GM18951 (cell line): ENCODE measurements at regions not wholly inside any gene's neighbourhood (a gene's known extent, or its start where the extent isn't known, plus 50 kb on each side); places are given as distances from the start of the nearest gene placed in this dataset.

ENCODE experiments used
- POLR2A ChIP-seq: IDR thresholded peaks from 4 replicates; pipeline ENCODE4 v1.6.1; 2011; ENCODE audit warnings: mild to moderate bottlenecking; ENCODE audit not compliant: insufficient read length, insufficient read depth; ENCODE audit errors: extremely low read depth
- in situ Hi-C: fragments of 300-500 bp; cut with MboI; formaldehyde crosslinking; loops from one replicate; pipeline ENCODE4 v1.12.0; 2022; ENCODE audit warnings: low sequenced_read_pairs, mixed read lengths, inconsistent platforms; ENCODE audit not compliant: unreplicated experiment

- no peak for TF ChIP-seq POLR2A
- in situ Hi-C loops = no loop called here
Observed at GRCh38 chr7:25638590-25639244, 410.4 kb upstream of the NPVF start.

DNA sequence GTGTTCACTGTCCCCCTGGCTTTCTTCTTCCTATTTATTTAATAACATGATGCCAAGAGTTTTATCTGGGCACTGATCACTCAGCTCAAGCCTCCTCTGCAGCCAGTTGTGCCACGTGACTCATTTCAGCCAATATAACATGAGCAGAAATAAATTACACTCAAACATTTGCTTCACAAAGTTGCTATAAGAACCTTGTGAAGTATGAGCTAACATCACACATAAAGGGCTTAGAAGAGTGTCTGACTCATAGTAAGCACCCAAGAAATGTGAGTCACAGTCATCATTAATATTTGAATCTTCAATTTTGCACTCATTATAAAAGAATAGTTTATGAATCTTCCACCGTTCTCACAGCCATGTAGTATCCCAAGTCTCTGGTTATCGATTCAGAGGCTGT, 414.6 kb upstream of the NPVF start:
- in situ Hi-C loops = no loop called here
- TF ChIP-seq POLR2A = no peak

GRCh38 chr7:25643286-25643685, 415.0 kb upstream of the NPVF start:
- no peak for TF ChIP-seq POLR2A
- in situ Hi-C loops = no loop called here

DNA sequence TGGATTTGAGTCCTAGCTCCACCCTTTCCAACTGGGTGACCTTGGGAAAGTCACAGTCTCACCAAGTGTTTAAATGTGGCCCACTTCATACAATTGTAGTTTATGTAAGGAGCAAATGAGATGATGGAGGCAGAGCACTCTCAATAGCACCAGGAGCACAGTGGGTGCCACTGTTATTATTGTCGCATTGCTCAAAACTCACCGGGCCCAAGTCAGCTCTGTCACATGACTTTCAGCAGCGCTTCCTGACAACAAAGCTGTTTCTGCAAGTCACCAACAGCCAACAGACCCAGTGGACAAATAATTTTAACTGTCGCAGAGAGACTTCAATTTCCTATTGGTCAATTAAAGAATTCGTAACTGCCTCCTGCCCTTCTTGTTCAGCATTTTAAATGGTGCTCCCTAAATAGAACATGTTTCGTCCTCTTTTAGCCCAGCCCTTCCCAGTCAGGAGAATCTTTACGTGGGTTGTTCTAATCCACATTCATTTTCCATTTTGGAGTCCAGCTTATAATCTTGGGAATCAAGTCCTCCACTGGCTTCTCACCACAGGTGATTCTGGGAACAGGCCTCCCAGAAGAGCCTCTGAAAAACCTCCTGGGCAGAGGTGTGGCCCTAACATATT, 415.6 kb upstream of the NPVF start:
- TF ChIP-seq POLR2A = no peak
- in situ Hi-C loops = no loop called here

DNA sequence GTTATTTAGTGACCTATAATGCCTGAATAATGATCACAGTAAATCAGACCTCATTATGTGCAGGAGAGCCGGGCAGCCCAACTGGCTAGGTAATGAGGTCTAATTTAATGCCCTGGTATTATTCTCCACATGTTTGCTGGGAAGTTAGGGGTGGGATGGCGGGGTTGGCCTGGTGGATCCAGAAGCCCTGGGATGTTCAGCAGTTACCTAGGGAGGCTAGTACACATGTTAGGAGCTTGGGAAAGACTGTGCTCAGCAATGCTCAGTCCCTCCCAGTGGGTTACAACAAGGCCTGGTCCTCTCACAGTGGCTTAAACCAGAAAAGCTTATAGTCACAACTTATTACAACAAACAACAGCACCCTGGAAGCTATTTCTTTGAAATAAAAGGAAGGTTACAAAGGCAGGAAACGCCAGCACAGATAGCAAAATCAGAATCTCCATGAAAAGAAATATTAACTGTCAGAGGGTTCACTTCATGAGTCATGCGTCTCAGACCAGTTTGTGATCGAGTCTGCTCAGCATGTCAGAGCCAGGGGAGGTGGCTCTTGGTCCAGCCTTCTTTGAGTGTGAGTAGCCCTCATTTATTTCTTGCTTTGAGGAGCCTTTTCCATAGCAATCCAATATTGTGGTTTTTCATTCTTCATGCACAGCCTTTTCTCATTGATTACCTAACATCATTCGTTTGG, 418.6 kb upstream of the NPVF start:
- TF ChIP-seq POLR2A = no peak

GRCh38 chr7:25647872-25648271, 419.6 kb upstream of the NPVF start:
- in situ Hi-C loops = no loop called here
- TF ChIP-seq POLR2A = no peak

More for the DNA sequence above, 418.6 kb upstream of the NPVF start:
- in situ Hi-C loops = no loop called here

DNA sequence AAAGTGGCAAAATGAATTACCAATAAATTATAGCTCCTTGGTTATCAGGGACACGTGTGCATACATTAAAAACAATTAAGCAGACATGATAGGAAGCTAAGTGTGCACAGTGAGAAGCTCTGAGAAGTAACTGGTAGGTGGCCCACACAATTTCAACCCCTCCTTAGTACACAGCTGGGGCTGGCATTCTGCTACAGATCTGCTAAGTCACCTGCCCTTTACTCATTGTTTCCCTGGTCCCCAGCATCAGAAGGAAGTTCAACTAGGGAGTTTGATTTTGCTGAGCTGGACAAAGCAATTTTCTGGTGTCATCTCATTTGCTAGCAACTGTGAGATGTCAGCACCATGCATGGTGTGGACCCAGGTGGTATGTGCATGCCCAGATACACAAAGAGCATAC, 424.1 kb upstream of the NPVF start:
- in situ Hi-C loops = no loop called here
- no peak for TF ChIP-seq POLR2A

- in situ Hi-C loops = no loop called here
- TF ChIP-seq POLR2A = no peak
Observed at GRCh38 chr7:25653384-25653783, 425.1 kb upstream of the NPVF start.

GRCh38 chr7:25656071-25656470, 427.8 kb upstream of the NPVF start:
- in situ Hi-C loops = no loop called here
- TF ChIP-seq POLR2A = no peak

- in situ Hi-C loops = no loop called here
- TF ChIP-seq POLR2A = no peak
Observed at GRCh38 chr7:25656581-25657026, 428.3 kb upstream of the NPVF start.

DNA sequence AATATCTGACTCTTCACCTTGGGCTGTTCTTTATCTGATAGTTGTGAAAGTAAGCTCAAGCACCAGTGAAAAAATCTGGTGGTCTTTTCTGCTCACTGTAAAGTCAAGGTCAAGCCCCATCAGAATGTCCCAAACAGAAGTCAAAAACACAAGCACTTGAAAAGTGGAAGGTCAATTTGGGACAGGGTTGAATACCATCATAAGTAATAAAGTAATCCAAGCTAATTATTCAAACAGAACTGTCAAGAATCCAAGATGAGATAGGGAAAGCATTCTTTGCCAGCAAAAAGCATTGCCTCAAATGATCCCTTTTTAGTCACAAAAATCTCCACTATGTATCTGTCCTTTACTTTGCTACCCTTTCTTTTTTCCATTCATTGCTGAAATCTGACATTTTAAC, 430.1 kb upstream of the NPVF start:
- no peak for TF ChIP-seq POLR2A

GRCh38 chr7:25659841-25660240, 431.6 kb upstream of the NPVF start:
- no peak for TF ChIP-seq POLR2A

More for the DNA sequence above, 430.1 kb upstream of the NPVF start:
- in situ Hi-C loops = no loop called here

DNA sequence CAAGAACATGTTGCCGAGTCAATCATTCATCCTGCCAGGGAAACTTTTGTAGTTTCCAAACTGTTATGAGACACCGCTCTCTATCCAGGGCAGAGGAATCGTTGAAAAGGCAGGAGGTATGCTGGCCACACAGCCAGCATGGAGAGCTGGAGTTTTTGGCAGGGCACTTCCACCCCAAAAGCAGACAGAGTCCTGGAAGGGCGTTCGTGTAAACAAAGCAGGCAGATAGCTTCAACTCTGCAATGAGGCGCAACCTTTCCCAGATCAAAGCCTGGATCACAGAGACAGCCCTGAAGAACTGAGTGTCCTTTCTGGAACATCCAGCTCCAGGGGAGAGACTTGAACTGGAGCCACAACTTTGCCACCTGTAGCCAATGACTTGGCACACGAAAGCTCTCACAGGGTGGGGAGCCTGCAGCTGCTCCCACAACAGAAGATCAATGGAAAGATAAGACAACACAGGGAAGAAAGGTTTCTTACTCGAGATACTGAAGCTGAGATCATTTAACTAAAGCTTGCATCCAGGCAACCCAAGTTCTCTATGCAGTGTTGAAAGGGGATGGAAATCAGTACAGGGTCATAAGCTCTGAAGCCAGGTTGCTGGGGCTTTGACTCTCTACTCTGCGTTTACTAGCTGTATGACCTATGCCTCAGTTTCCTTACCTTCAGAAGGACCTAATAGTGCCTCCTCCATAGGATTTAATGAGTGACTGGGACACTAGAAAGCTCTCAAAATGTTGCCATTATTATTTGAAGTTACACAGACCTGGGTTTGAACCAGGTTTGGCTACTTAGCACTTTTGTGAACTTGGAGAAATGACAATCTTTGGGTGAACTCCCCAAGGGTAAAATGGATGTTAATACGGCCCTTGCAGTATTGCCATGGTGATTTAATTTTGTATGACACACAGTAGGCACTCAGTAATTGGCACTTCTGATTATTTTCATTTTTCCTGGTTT, 434.8 kb upstream of the NPVF start:
- no peak for TF ChIP-seq POLR2A
- in situ Hi-C loops = no loop called here

More at GRCh38 chr7:25659841-25660240, 431.6 kb upstream of the NPVF start:
- in situ Hi-C loops = no loop called here

DNA sequence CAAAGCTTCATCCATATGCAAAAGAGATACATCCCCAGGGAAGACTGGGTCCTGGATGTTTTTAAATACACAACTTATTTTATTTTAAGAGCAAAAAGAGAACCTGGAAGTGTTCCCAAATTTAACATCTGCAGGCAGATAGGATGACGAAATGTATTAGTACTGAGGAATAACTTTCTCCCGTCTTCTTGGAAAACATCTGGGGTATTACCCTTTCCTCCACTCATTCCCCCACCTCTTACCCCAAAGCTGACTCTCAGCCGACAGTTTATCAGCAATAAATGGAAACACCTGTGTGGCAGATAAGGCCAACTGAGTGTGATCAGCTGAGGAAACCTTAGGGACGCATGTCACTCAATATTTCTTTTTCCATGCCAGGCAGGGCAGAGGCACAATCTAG, 435.6 kb upstream of the NPVF start:
- TF ChIP-seq POLR2A = no peak
- in situ Hi-C loops = no loop called here
